ENCODE measurements at regions not wholly inside any gene's neighbourhood (a gene's known extent, or its start where the extent isn't known, plus 50 kb on each side); places are given as distances from the start of the nearest gene placed in this dataset.

DNA sequence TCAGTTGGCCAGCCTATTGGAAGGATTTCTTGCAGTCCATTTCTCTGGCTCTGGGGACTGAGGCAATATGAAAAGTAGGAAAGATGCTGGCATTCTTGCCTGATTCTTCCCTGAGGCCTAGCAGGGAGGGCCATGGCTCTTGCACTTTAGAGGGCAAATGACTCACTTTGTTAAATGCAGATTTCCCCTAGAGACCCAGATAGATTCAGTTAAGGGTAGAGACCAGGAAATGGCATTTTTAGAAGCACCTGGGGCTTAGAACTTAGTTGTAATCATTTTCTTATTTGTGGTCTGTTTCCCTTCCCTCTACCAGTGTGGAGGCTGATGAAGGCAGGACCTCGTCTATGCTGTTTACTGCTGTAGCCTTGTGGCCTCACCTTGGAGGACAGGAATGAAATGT, 112.8 kb upstream of the NR3C1 start:
- Histone ChIP-seq H3K18ac (ENCODE audit: insufficient read length, low read depth, low read length) (no peak overlapping the region), H3T11ph (ENCODE audit: low read length) (no peak overlapping the region), H3K79me1 (ENCODE audit: insufficient read depth, low read depth, low read length, poor library complexity, severe bottlenecking) (no peaks in the 10 kb centered on the region), H3K4me2 (ENCODE audit: insufficient read depth, insufficient read length, low read length) (no peak overlapping the region), H3K4ac (ENCODE audit: low read depth, low read length) (no peak overlapping the region), H4K8ac (replicated peaks; ENCODE audit: insufficient read length, low read depth, low read length) (no peak overlapping the region), H3K56ac (ENCODE audit: insufficient read length, low read depth, low read length) (no peak overlapping the region), H2AFZ (ENCODE audit: low read length) (no peak overlapping the region), H3K23me2 (ENCODE audit: insufficient read length, low read depth, low read length, poor library complexity, severe bottlenecking) (no peaks in the 10 kb centered on the region), H3K9me3 (ENCODE audit: control insufficient read depth, low read depth, low read length) (no peaks in the 10 kb centered on the region), H3K27me3 (ENCODE audit: insufficient read depth, low read length) (no peaks in the 10 kb centered on the region), H3K27ac (ENCODE audit: insufficient read length, low read depth, low read length) (no peak overlapping the region), H2BK12ac (ENCODE audit: insufficient read length, low read depth, low read length) (no peak overlapping the region), H4K5ac (ENCODE audit: insufficient read length, low read depth, low read length) (no peak overlapping the region), H3K79me2 (ENCODE audit: insufficient read depth, low read length) (no peaks in the 10 kb centered on the region), H2AK5ac (ENCODE audit: insufficient read length, low read length) (no peak overlapping the region), H2BK15ac (ENCODE audit: low read depth, low read length) (no peak overlapping the region), H4K91ac (ENCODE audit: insufficient read length, low read depth, low read length) (no peak overlapping the region), H3K4me1 (ENCODE audit: insufficient read depth, low read length) (no peaks in the 10 kb centered on the region), H2BK20ac (ENCODE audit: low read depth, low read length, poor library complexity, severe bottlenecking) (no peak overlapping the region), H3K14ac (ENCODE audit: insufficient read depth, low read length) (no peak overlapping the region; the same call in 1 of the 2 replicates), H2BK120ac (ENCODE audit: low read depth, low read length, poor library complexity, severe bottlenecking) (no peak overlapping the region), H3K9ac (ENCODE audit: extremely low read depth, insufficient read length, low read length) (no peak overlapping the region), H4K20me1 (ENCODE audit: control insufficient read depth, insufficient read depth, insufficient read length) (no peaks in the 10 kb centered on the region), H2BK5ac (ENCODE audit: insufficient read length, low read length) (no peak overlapping the region), H3K23ac (ENCODE audit: insufficient read length, low read depth, low read length) (no peak overlapping the region)
- Mint-ChIP-seq H3K27ac (no peak overlapping the region), H3K4me1 (no peaks in the 10 kb centered on the region), H3K27me3 (ENCODE audit: low read depth) (no peaks in the 10 kb centered on the region), H3K36me3 (ENCODE audit: insufficient read depth in 1 of 3, low read depth in 3 of 3) (no peaks in the 10 kb centered on the region), H3K4me3 (no peak overlapping the region), H3K9me3 (no peaks in the 10 kb centered on the region)
- DNase-seq, result no peak
- TF ChIP-seq, protein P1, sequence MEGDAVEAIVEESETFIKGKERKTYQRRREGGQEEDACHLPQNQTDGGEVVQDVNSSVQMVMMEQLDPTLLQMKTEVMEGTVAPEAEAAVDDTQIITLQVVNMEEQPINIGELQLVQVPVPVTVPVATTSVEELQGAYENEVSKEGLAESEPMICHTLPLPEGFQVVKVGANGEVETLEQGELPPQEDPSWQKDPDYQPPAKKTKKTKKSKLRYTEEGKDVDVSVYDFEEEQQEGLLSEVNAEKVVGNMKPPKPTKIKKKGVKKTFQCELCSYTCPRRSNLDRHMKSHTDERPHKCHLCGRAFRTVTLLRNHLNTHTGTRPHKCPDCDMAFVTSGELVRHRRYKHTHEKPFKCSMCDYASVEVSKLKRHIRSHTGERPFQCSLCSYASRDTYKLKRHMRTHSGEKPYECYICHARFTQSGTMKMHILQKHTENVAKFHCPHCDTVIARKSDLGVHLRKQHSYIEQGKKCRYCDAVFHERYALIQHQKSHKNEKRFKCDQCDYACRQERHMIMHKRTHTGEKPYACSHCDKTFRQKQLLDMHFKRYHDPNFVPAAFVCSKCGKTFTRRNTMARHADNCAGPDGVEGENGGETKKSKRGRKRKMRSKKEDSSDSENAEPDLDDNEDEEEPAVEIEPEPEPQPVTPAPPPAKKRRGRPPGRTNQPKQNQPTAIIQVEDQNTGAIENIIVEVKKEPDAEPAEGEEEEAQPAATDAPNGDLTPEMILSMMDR (conservative IDR thresholded peaks at IDR 0.05), result no peak
- no CpG with 5 or more reads among the region's 1 CpG for WGBS (ENCODE audit: extremely low coverage, insufficient read length, low lambda C conversion rate)

Data from H9 (cell line).